Mesendoderm (in vitro differentiated cells): ENCODE measurements at regions not wholly inside any gene's neighbourhood (a gene's known extent, or its start where the extent isn't known, plus 50 kb on each side); places are given as distances from the start of the nearest gene placed in this dataset.

Source experiments
- DNase-seq: peaks from one replicate; pipeline ENCODE4 v3.0.0; 2013
- H2AK5ac ChIP-seq: 2 replicates; pipeline ENCODE4 v1.6.1; 2013; ENCODE audit warnings: low read length, inconsistent platforms
- H2BK120ac ChIP-seq: 2 replicates; pipeline ENCODE4 v1.6.1; 2013; ENCODE audit warnings: low read depth, mild to moderate bottlenecking, low read length, moderate library complexity, mixed read lengths
- H2BK15ac ChIP-seq: replicated peaks from 2 replicates; pipeline ENCODE4 v1.6.1; 2013; ENCODE audit warnings: low read depth, mild to moderate bottlenecking, moderate library complexity
- H2BK5ac ChIP-seq: 2 replicates; pipeline ENCODE4 v1.6.1; 2013; ENCODE audit warnings: low read length, inconsistent platforms
- H3K18ac ChIP-seq: 2 replicates; pipeline ENCODE4 v1.6.1; 2013; ENCODE audit warnings: mild to moderate bottlenecking, low read length, mixed read lengths
- H3K23ac ChIP-seq: one replicate; pipeline ENCODE4 v1.6.1; 2013; ENCODE audit warnings: low read length
- H3K27ac ChIP-seq: 2 replicates; pipeline ENCODE4 v1.5.1; 2013; ENCODE audit warnings: low read depth, mild to moderate bottlenecking, inconsistent platforms, low read length, moderate library complexity
- H3K27me3 ChIP-seq: 2 replicates; pipeline ENCODE4 v1.6.1; 2013; ENCODE audit warnings: low read length, control low read depth, mild to moderate bottlenecking, inconsistent platforms; ENCODE audit not compliant: insufficient read depth, poor library complexity
- H3K36me3 ChIP-seq: 2 replicates; pipeline ENCODE4 v1.6.1; 2013; ENCODE audit warnings: low read length, inconsistent platforms; ENCODE audit not compliant: control insufficient read depth, insufficient read depth
- H3K4ac ChIP-seq: one replicate; pipeline ENCODE4 v1.6.1; 2013; ENCODE audit warnings: low read depth, mild to moderate bottlenecking, low read length, moderate library complexity
- H3K4me1 ChIP-seq: 2 replicates; pipeline ENCODE4 v1.6.1; 2013; ENCODE audit warnings: low read depth, low read length, inconsistent platforms; ENCODE audit not compliant: control insufficient read depth
- H3K4me2 ChIP-seq: 2 replicates; pipeline ENCODE4 v1.6.1; 2013; ENCODE audit warnings: low read length
- H3K4me3 ChIP-seq: 2 replicates; pipeline ENCODE4 v1.5.1; 2013; ENCODE audit warnings: mild to moderate bottlenecking, low read length
- H3K56ac ChIP-seq: one replicate; pipeline ENCODE4 v1.6.1; 2013; ENCODE audit warnings: low read length
- H3K79me1 ChIP-seq: 2 replicates; pipeline ENCODE4 v1.6.1; 2013; ENCODE audit warnings: low read length, inconsistent platforms
- H3K79me2 ChIP-seq: 2 replicates; pipeline ENCODE4 v1.6.1; 2013; ENCODE audit warnings: mild to moderate bottlenecking, low read length; ENCODE audit not compliant: control insufficient read depth, insufficient read depth
- H3K9ac ChIP-seq: 2 replicates; pipeline ENCODE4 v1.6.1; 2013; ENCODE audit warnings: low read length, inconsistent platforms
- H4K5ac ChIP-seq: one replicate; pipeline ENCODE4 v1.6.1; 2013; ENCODE audit warnings: low read length
- H4K8ac ChIP-seq: one replicate; pipeline ENCODE4 v1.6.1; 2013; ENCODE audit warnings: low read depth, mild to moderate bottlenecking, control low read depth, low read length, moderate library complexity
- WGBS: extraction: QIAGEN DNeasy Blood & Tissue Kit; methylation state at CpG from one replicate; pipeline ENCODE4 v1.1.7; 2013; ENCODE audit warnings: low lambda C conversion rate, missing lambda C conversion rate; ENCODE audit not compliant: insufficient coverage; ENCODE audit errors: extremely low coverage; 5-methylcytosine and 5-hydroxymethylcytosine counted together

DNA sequence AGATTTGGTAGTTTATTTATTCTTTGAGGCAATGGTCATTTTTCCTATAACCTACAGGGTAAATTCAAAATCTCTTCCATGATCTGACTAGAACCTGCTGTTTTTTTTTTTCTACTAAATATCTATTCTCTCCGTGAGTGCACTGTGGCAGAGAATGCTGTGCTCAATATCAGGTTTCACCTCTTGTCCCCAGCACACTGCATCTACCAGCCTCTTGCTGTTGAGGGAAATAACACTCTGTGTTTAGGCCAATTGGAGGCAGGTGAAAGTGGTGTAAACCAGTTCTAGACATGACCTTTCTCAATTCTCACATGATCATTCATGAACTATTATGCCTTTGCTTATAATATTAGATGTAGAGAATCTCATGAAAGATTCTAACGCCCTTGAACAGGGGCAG is 2365.9 kb downstream of the MAT2B start:
- H2AK5ac ChIP-seq: no peak overlapping the region
- no CpG with 5 or more reads among the region's 2 CpGs for WGBS
- H3K4me1 ChIP-seq: no peaks in the 10 kb centered on the region
- DNase-seq: no peak
- H3K9ac ChIP-seq: no peak overlapping the region
- H2BK5ac ChIP-seq: no peak overlapping the region
- no peaks in the 10 kb centered on the region for H3K79me2 ChIP-seq
- H3K56ac ChIP-seq: no peak overlapping the region
- no peak overlapping the region for H3K27ac ChIP-seq
- H3K4me2 ChIP-seq: no peak overlapping the region
- no peak overlapping the region for H3K23ac ChIP-seq
- H3K27me3 ChIP-seq: no peaks in the 10 kb centered on the region
- no peak overlapping the region for H3K18ac ChIP-seq
- no peaks in the 10 kb centered on the region for H3K79me1 ChIP-seq
- H2BK15ac ChIP-seq: no peak overlapping the region
- no peak overlapping the region for H2BK120ac ChIP-seq
- no peak overlapping the region for H3K4ac ChIP-seq
- no peak overlapping the region for H3K4me3 ChIP-seq
- no peak overlapping the region for H4K5ac ChIP-seq
- H4K8ac ChIP-seq: no peak overlapping the region
- H3K36me3 ChIP-seq: no peaks in the 10 kb centered on the region

DNA sequence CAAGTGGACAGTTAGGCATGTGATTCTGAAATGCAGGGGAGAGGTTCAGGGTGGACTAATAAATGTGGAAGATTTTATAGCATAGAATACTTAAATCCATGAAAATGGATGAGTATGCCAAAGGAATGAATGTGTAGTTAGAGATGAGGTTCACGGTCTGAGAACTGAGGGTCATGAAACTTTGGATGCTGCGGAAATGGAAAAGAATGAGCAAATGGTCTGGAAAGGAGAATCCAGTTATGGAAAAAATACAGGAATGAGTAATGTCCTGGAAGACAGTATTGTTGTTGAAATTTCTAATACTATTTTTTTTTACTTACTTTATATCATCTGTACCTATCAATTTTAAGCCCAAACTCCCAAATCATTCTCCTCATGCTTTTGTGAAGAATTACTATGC is 2369.4 kb downstream of the MAT2B start:
- H3K27ac ChIP-seq: no peak overlapping the region
- H3K36me3 ChIP-seq: no peaks in the 10 kb centered on the region
- no peak overlapping the region for H3K4me2 ChIP-seq
- H2BK15ac ChIP-seq: no peak overlapping the region
- no peak overlapping the region for H2BK120ac ChIP-seq
- no peak overlapping the region for H3K4me3 ChIP-seq
- no peaks in the 10 kb centered on the region for H3K79me1 ChIP-seq
- WGBS: no CpG with 5 or more reads among the region's 2 CpGs
- no peak overlapping the region for H3K9ac ChIP-seq
- H3K4ac ChIP-seq: no peak overlapping the region
- H3K56ac ChIP-seq: no peak overlapping the region
- H3K4me1 ChIP-seq: no peaks in the 10 kb centered on the region
- H2AK5ac ChIP-seq: no peak overlapping the region
- H3K79me2 ChIP-seq: no peaks in the 10 kb centered on the region
- H4K5ac ChIP-seq: no peak overlapping the region
- no peak overlapping the region for H2BK5ac ChIP-seq
- no peak for DNase-seq
- H3K18ac ChIP-seq: no peak overlapping the region
- no peaks in the 10 kb centered on the region for H3K27me3 ChIP-seq
- H3K23ac ChIP-seq: no peak overlapping the region
- no peak overlapping the region for H4K8ac ChIP-seq

DNA sequence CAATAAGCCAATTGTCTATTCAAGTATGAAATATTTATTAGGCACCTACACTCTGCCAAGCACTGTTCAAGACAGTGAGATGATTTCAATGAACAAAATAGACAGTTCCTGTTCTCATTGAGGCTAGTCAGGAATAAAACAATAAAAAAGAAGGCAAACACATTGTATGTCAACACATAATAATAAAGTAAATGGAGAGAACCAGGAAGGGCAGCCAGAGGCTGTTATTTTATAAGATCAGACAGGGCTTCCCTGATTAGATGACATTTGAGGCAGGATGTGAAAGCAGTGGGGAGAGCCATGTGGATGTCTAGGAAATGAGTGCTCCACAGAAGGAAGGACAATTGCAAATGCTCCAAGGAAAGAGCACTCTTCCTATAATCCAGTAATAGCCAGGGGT is 2371.1 kb downstream of the MAT2B start:
- H3K4me1 ChIP-seq: no peaks in the 10 kb centered on the region
- no peak overlapping the region for H2AK5ac ChIP-seq
- H3K9ac ChIP-seq: no peak overlapping the region
- H3K36me3 ChIP-seq: no peaks in the 10 kb centered on the region
- no peaks in the 10 kb centered on the region for H3K79me1 ChIP-seq
- no peaks in the 10 kb centered on the region for H3K79me2 ChIP-seq
- H3K4ac ChIP-seq: no peak overlapping the region
- H4K8ac ChIP-seq: no peak overlapping the region
- H3K23ac ChIP-seq: peak overlapping the region; percentile 30
- H2BK15ac ChIP-seq: no peak overlapping the region
- no peak overlapping the region for H3K18ac ChIP-seq
- H2BK120ac ChIP-seq: no peak overlapping the region
- no peak overlapping the region for H2BK5ac ChIP-seq
- no peak overlapping the region for H4K5ac ChIP-seq
- DNase-seq: no peak
- H3K4me3 ChIP-seq: no peak overlapping the region
- H3K56ac ChIP-seq: no peak overlapping the region
- H3K4me2 ChIP-seq: no peak overlapping the region
- H3K27ac ChIP-seq: no peak overlapping the region
- no peaks in the 10 kb centered on the region for H3K27me3 ChIP-seq

DNA sequence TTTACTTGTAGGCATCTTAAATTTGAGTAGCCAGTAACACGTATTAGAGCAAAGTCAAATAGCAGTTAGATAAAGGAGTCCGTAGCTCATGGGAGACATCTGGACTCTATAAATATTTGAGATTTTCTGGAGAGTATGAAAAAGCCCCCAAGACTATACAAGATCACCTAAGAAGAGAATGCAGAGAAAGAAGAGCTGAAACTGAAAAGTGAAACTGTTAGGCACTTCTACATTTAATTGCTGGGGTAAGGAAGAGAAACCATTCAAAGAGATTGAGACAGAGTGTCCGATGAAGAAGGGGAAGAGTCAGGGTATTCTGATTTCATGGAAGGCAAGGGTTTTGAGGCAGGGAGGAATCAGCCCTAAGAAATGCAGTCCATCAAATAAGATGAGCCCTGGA is 2372.1 kb downstream of the MAT2B start:
- H3K56ac ChIP-seq: no peak overlapping the region
- no peak overlapping the region for H4K5ac ChIP-seq
- no peaks in the 10 kb centered on the region for H3K79me1 ChIP-seq
- no peak overlapping the region for H4K8ac ChIP-seq
- H2BK120ac ChIP-seq: no peak overlapping the region
- H3K27me3 ChIP-seq: no peaks in the 10 kb centered on the region
- no peak overlapping the region for H3K4me2 ChIP-seq
- no peak overlapping the region for H3K18ac ChIP-seq
- no peak overlapping the region for H3K9ac ChIP-seq
- H3K4me3 ChIP-seq: no peak overlapping the region
- H3K4me1 ChIP-seq: no peaks in the 10 kb centered on the region
- H2AK5ac ChIP-seq: no peak overlapping the region
- no peaks in the 10 kb centered on the region for H3K36me3 ChIP-seq
- no peak overlapping the region for H3K23ac ChIP-seq
- H3K79me2 ChIP-seq: no peaks in the 10 kb centered on the region
- no peak overlapping the region for H3K4ac ChIP-seq
- no peak overlapping the region for H2BK5ac ChIP-seq
- H3K27ac ChIP-seq: no peak overlapping the region
- DNase-seq: no peak
- no peak overlapping the region for H2BK15ac ChIP-seq
- no CpG with 5 or more reads among the region's 3 CpGs for WGBS

DNA sequence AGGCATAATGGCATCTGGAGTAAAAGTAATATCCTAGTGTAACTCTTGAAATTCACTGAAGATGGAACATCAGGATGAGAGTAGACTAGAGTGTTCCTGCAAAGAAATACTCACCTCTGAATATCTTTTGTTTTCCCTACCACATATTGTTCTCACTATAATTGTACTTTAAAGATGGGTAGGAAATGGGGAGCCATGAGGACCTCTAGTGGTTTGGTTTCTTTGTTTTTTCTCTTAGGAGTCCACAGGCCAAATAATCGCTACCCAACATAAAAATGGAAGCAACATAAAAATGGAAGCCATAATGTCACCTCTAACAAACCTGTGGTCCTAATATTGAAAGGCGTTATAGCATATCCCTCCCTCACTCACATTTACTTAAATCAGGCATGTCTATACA is 2375.8 kb downstream of the MAT2B start:
- H2BK15ac ChIP-seq: no peak overlapping the region
- peak; percentile 37 for DNase-seq
- H3K79me2 ChIP-seq: no peaks in the 10 kb centered on the region
- H3K36me3 ChIP-seq: no peaks in the 10 kb centered on the region
- H2BK120ac ChIP-seq: no peak overlapping the region
- no peak overlapping the region for H4K5ac ChIP-seq
- H3K4me3 ChIP-seq: no peak overlapping the region
- H3K9ac ChIP-seq: no peak overlapping the region
- H3K56ac ChIP-seq: no peak overlapping the region
- no peak overlapping the region for H3K27ac ChIP-seq
- no peak overlapping the region for H3K18ac ChIP-seq
- H3K27me3 ChIP-seq: no peaks in the 10 kb centered on the region
- H3K79me1 ChIP-seq: no peaks in the 10 kb centered on the region
- H3K23ac ChIP-seq: no peak overlapping the region
- no peak overlapping the region for H2AK5ac ChIP-seq
- no peak overlapping the region for H3K4ac ChIP-seq
- H3K4me1 ChIP-seq: peaks cover 3% of the 10 kb centered on the region
- WGBS: no CpG with 5 or more reads among the region's 2 CpGs
- H3K4me2 ChIP-seq: no peak overlapping the region
- no peak overlapping the region for H2BK5ac ChIP-seq
- H4K8ac ChIP-seq: no peak overlapping the region

DNA sequence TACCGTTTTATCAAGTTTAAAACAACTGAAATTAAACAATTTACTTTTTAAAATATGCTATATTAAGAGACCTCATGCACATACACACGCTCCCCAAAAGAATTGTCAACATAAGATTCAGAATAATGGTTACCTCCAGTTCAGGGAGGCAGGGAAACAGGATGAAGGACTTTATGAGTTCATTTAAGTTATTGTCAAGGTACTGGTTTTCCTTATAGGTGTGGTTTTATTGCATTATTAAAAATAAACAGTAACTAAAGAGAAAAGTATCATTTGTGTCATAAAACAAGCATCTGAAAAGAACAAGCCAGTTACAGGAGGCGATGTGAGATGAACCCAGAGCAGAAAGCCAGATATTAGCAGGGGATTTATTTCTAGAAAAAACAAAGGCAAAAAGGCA is 2376.7 kb downstream of the MAT2B start:
- Histone ChIP-seq H3K79me1 (no peaks in the 10 kb centered on the region), H3K27me3 (no peaks in the 10 kb centered on the region), H3K4me2 (no peak overlapping the region), H3K9ac (no peak overlapping the region), H2BK120ac (no peak overlapping the region), H3K4me1 (peaks cover 3% of the 10 kb centered on the region), H3K36me3 (no peaks in the 10 kb centered on the region), H2BK5ac (no peak overlapping the region), H3K4ac (no peak overlapping the region), H3K18ac (no peak overlapping the region), H3K79me2 (no peaks in the 10 kb centered on the region), H2BK15ac (no peak overlapping the region), H3K56ac (no peak overlapping the region), H3K4me3 (no peak overlapping the region), H4K8ac (no peak overlapping the region), H4K5ac (no peak overlapping the region), H3K27ac (no peak overlapping the region), H3K23ac (no peak overlapping the region), H2AK5ac (no peak overlapping the region)
- WGBS: no CpG with 5 or more reads among the region's 3 CpGs
- DNase-seq: no peak
